B cell (primary cell): ENCODE measurements at regions not wholly inside any gene's neighbourhood (a gene's known extent, or its start where the extent isn't known, plus 50 kb on each side); places are given as distances from the start of the nearest gene placed in this dataset.

Experiments
- EZH2 ChIP-seq: IDR thresholded peaks from 2 replicates; pipeline ENCODE4 v1.6.1; 2012; ENCODE audit warnings: borderline replicate concordance, low read depth, mild to moderate bottlenecking, moderate library complexity, low read length; ENCODE audit not compliant: insufficient read depth, poor library complexity, severe bottlenecking
- TF ChIP-seq, protein P1 (sequence below): fragments of 200-600 bp; IDR thresholded peaks from one replicate; pipeline ENCODE4 v1.8.0; 2022; ENCODE audit warnings: antibody characterized with exemption, mild to moderate bottlenecking

DNA sequence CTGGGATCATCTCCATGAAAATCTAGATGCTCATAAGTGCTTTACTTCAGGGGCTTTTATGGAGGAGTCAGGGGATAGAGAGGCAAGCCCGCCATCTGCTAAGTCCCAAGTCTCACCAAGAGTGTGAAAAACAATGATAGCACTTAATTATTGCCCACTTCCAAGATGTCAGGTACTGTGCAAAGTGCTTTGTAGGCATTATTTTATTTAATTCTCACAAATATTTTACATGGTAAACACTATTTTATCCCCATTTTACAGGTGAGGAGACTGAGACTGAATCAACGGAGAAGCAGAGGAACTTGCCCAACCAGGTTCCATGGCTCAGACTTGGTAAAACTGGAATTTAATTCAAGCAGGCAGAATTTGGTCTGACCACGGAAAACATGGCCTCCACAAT, 147.5 kb downstream of the ACKR3 start:
- TF ChIP-seq, protein P1, sequence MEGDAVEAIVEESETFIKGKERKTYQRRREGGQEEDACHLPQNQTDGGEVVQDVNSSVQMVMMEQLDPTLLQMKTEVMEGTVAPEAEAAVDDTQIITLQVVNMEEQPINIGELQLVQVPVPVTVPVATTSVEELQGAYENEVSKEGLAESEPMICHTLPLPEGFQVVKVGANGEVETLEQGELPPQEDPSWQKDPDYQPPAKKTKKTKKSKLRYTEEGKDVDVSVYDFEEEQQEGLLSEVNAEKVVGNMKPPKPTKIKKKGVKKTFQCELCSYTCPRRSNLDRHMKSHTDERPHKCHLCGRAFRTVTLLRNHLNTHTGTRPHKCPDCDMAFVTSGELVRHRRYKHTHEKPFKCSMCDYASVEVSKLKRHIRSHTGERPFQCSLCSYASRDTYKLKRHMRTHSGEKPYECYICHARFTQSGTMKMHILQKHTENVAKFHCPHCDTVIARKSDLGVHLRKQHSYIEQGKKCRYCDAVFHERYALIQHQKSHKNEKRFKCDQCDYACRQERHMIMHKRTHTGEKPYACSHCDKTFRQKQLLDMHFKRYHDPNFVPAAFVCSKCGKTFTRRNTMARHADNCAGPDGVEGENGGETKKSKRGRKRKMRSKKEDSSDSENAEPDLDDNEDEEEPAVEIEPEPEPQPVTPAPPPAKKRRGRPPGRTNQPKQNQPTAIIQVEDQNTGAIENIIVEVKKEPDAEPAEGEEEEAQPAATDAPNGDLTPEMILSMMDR, result no peak
- TF ChIP-seq EZH2, result no peak
